PFSK-1 (cell line): ENCODE measurements at regions not wholly inside any gene's neighbourhood (a gene's known extent, or its start where the extent isn't known, plus 50 kb on each side); places are given as distances from the start of the nearest gene placed in this dataset.

Source experiments
- FOXP2 ChIP-seq: optimal IDR thresholded peaks from 2 replicates; pipeline ENCODE3; 2011; ENCODE audit warnings: borderline replicate concordance, control low read depth, inconsistent platforms; ENCODE audit not compliant: insufficient read depth; ENCODE audit errors: extremely low read length, extremely low read depth
- POLR2AphosphoS5 ChIP-seq: IDR thresholded peaks from 2 replicates; pipeline ENCODE4 v1.6.1; 2012; ENCODE audit warnings: low read depth, mild to moderate bottlenecking, control low read depth, low read length, moderate library complexity
- SIN3A ChIP-seq: IDR thresholded peaks from 2 replicates; pipeline ENCODE4 v1.6.1; 2012; ENCODE audit warnings: mild to moderate bottlenecking, low read length, moderate library complexity, borderline replicate concordance; ENCODE audit not compliant: insufficient read depth
- TAF1 ChIP-seq: IDR thresholded peaks from 2 replicates; pipeline ENCODE4 v1.6.1; 2012; ENCODE audit warnings: low read length, control low read depth, borderline replicate concordance; ENCODE audit not compliant: insufficient read depth
- TF ChIP-seq, protein P1 (sequence below), 2 experiments: IDR thresholded peaks; 2 replicates each; pipeline versions ENCODE4 v1.6.1 to v1.8.0; 2011 to 2012; ENCODE audit warnings: low read depth in 2 of 2, low read length in 2 of 2, control low read depth in 1 of 2, inconsistent platforms in 1 of 2, mild to moderate bottlenecking in 1 of 2, moderate library complexity in 1 of 2; ENCODE audit not compliant: insufficient read depth in 1 of 2

GRCh38 chr12:92416385-92416812 lies 270.8 kb upstream of the BTG1 start:
- no peak for TF ChIP-seq TAF1
- no peak for TF ChIP-seq POLR2AphosphoS5
- TF ChIP-seq SIN3A, result no peak
- TF ChIP-seq, protein P1, sequence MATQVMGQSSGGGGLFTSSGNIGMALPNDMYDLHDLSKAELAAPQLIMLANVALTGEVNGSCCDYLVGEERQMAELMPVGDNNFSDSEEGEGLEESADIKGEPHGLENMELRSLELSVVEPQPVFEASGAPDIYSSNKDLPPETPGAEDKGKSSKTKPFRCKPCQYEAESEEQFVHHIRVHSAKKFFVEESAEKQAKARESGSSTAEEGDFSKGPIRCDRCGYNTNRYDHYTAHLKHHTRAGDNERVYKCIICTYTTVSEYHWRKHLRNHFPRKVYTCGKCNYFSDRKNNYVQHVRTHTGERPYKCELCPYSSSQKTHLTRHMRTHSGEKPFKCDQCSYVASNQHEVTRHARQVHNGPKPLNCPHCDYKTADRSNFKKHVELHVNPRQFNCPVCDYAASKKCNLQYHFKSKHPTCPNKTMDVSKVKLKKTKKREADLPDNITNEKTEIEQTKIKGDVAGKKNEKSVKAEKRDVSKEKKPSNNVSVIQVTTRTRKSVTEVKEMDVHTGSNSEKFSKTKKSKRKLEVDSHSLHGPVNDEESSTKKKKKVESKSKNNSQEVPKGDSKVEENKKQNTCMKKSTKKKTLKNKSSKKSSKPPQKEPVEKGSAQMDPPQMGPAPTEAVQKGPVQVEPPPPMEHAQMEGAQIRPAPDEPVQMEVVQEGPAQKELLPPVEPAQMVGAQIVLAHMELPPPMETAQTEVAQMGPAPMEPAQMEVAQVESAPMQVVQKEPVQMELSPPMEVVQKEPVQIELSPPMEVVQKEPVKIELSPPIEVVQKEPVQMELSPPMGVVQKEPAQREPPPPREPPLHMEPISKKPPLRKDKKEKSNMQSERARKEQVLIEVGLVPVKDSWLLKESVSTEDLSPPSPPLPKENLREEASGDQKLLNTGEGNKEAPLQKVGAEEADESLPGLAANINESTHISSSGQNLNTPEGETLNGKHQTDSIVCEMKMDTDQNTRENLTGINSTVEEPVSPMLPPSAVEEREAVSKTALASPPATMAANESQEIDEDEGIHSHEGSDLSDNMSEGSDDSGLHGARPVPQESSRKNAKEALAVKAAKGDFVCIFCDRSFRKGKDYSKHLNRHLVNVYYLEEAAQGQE (IDR thresholded peaks at IDR 0.05; ENCODE audit: insufficient read depth in 1 of 2, low read depth in 2 of 2, low read length in 2 of 2), result no peak

GRCh38 chr12:92414170-92415070 lies 268.8 kb upstream of the BTG1 start:
- TF ChIP-seq SIN3A (no peak), TAF1 (no peak), FOXP2 (no peak), POLR2AphosphoS5 (no peak)
- TF ChIP-seq, protein P1 (IDR thresholded peaks at IDR 0.05; ENCODE audit: insufficient read depth in 1 of 2, low read depth in 2 of 2, low read length in 2 of 2), result no peak

DNA sequence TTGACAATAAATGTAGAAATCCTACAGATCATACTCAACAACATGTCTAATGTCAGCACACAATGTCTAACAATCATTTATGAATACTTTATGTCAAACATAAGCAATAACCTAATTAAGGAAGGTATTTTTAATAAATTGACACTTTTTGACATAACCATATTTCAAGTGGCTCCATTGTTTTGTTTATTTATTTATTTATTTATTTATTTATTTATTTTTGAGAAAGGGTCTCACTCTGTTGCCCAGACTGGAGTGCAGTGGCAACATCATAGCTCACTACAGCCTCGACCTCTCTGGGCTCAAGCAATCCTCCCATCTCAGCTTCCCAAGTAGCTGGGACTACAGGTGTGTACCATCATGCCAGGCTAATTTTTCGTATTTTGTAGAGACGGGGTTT lies 267.6 kb upstream of the BTG1 start:
- no peak for TF ChIP-seq POLR2AphosphoS5
- TF ChIP-seq SIN3A, result no peak
- TF ChIP-seq FOXP2, result no peak
- TF ChIP-seq TAF1, result no peak
- TF ChIP-seq, protein P1 (IDR thresholded peaks at IDR 0.05; ENCODE audit: insufficient read depth in 1 of 2, low read depth in 2 of 2, low read length in 2 of 2), result no peak

- TF ChIP-seq POLR2AphosphoS5 (no peak), FOXP2 (no peak), TAF1 (no peak), SIN3A (no peak)
- TF ChIP-seq, protein P1 (IDR thresholded peaks at IDR 0.05; ENCODE audit: insufficient read depth in 1 of 2, low read depth in 2 of 2, low read length in 2 of 2), result no peak
Observed at GRCh38 chr12:92412856-92413255, 267.2 kb upstream of the BTG1 start.
